CD14-positive monocyte (primary cell): ENCODE measurements at regions not wholly inside any gene's neighbourhood (a gene's known extent, or its start where the extent isn't known, plus 50 kb on each side); places are given as distances from the start of the nearest gene placed in this dataset.

Experiments used
- DNase-seq, 3 donors: peaks; one replicate each; pipeline ENCODE4 v3.0.0-alpha.2; 2011 to 2022
- H2AFZ ChIP-seq: 2 replicates; pipeline ENCODE4 v1.6.0; 2012; ENCODE audit warnings: mild to moderate bottlenecking, low read depth, low read length, inconsistent platforms; ENCODE audit not compliant: insufficient read depth, poor library complexity, severe bottlenecking
- H3K27ac ChIP-seq, 2 donors: 1 replicate in 1 of 2; 2 replicates in 1 of 2; pipeline ENCODE4 v1.5.1; 2012 to 2013; ENCODE audit warnings: low read length in 2 of 2, control low read depth in 1 of 2, inconsistent platforms in 1 of 2, low read depth in 1 of 2, mild to moderate bottlenecking in 1 of 2
- H3K27me3 ChIP-seq, 2 donors: one replicate each; pipeline versions ENCODE4 v1.6.0 to v1.6.1; 2011 to 2013; ENCODE audit warnings: low read length in 2 of 2; ENCODE audit not compliant: control insufficient read depth in 2 of 2, insufficient read depth in 2 of 2
- H3K36me3 ChIP-seq, 2 donors: replicated peaks in 1 of 2; 1 replicate in 1 of 2; 2 replicates in 1 of 2; pipeline versions ENCODE4 v1.5.1 to v1.6.1; 2012 to 2013; ENCODE audit warnings: low read length in 2 of 2, control low read depth in 1 of 2, inconsistent platforms in 1 of 2, mild to moderate bottlenecking in 1 of 2; ENCODE audit not compliant: insufficient read depth in 2 of 2, control insufficient read depth in 1 of 2
- H3K4me1 ChIP-seq, 2 donors: 1 replicate in 1 of 2; 2 replicates in 1 of 2; pipeline versions ENCODE4 v1.5.1 to v1.6.1; 2012 to 2013; ENCODE audit warnings: low read length in 2 of 2, control low read depth in 1 of 2, inconsistent platforms in 1 of 2, mild to moderate bottlenecking in 1 of 2, moderate library complexity in 1 of 2; ENCODE audit not compliant: insufficient read depth in 2 of 2, control insufficient read depth in 1 of 2
- H3K4me2 ChIP-seq: replicated peaks from 2 replicates; pipeline ENCODE3; 2012; ENCODE audit warnings: low read length, moderate library complexity, mild to moderate bottlenecking; ENCODE audit not compliant: poor library complexity, severe bottlenecking; ENCODE audit errors: extremely low read depth
- H3K4me3 ChIP-seq, 3 experiments: fragments of 200-600 bp in 1 of 3; sonication (generic) in 1 of 3; replicated peaks in 1 of 3; 1 replicate in 2 of 3; 2 replicates in 1 of 3; pipeline ENCODE4 v1.5.1; 2011 to 2013; ENCODE audit warnings: low read length in 3 of 3, mild to moderate bottlenecking in 3 of 3, control low read depth in 2 of 3, low read depth in 2 of 3, inconsistent platforms in 1 of 3, moderate library complexity in 1 of 3
- H3K79me2 ChIP-seq: 2 replicates; pipeline ENCODE4 v1.6.0; 2012; ENCODE audit warnings: mild to moderate bottlenecking, control low read depth, inconsistent platforms, low read length, moderate library complexity; ENCODE audit not compliant: insufficient read depth
- H3K9ac ChIP-seq: 2 replicates; pipeline ENCODE4 v1.6.0; 2017; ENCODE audit warnings: low read length, mild to moderate bottlenecking; ENCODE audit not compliant: insufficient read depth, poor library complexity, severe bottlenecking
- H3K9me3 ChIP-seq, 2 donors: replicated peaks in 1 of 2; 1 replicate in 1 of 2; 2 replicates in 1 of 2; pipeline versions ENCODE4 v1.5.1 to v1.6.1; 2012 to 2013; ENCODE audit warnings: low read length in 2 of 2, control low read depth in 1 of 2; ENCODE audit not compliant: control insufficient read depth in 1 of 2, insufficient read depth in 1 of 2
- H4K20me1 ChIP-seq: 2 replicates; pipeline ENCODE4 v1.6.0; 2012; ENCODE audit warnings: mild to moderate bottlenecking, low read length, control low read depth, moderate library complexity; ENCODE audit not compliant: insufficient read depth
- H3K27ac Mint-ChIP-seq, 7 donors: one replicate each; pipeline ENCODE4 v1.8.0; 2020; ENCODE audit warnings: mild to moderate bottlenecking in 7 of 7, mixed read lengths in 7 of 7, moderate library complexity in 6 of 7, inconsistent platforms in 2 of 7
- H3K27me3 Mint-ChIP-seq, 3 donors: one replicate each; pipeline ENCODE4 v1.8.0; 2021 to 2022; ENCODE audit warnings: low read depth in 3 of 3, mild to moderate bottlenecking in 3 of 3, mixed read lengths in 3 of 3, moderate library complexity in 3 of 3, inconsistent platforms in 1 of 3
- H3K36me3 Mint-ChIP-seq, 2 donors: one replicate each; pipeline ENCODE4 v1.8.0; 2020; ENCODE audit warnings: mixed read lengths in 2 of 2, inconsistent platforms in 1 of 2, mild to moderate bottlenecking in 1 of 2
- H3K4me1 Mint-ChIP-seq: one replicate; pipeline ENCODE4 v1.8.0; 2020; ENCODE audit warnings: mild to moderate bottlenecking, mixed read lengths
- H3K4me3 Mint-ChIP-seq, 2 donors: one replicate each; pipeline ENCODE4 v1.8.0; 2020; ENCODE audit warnings: mild to moderate bottlenecking in 2 of 2, mixed read lengths in 2 of 2, moderate library complexity in 1 of 2
- H3K9me3 Mint-ChIP-seq, 7 donors: one replicate each; pipeline ENCODE4 v1.8.0; 2020 to 2022; ENCODE audit warnings: mixed read lengths in 7 of 7, mild to moderate bottlenecking in 6 of 7, moderate library complexity in 6 of 7, inconsistent platforms in 2 of 7
- WGBS: methylation state at CpG from one replicate; pipeline ENCODE4 v1.1.5; 2013; ENCODE audit warnings: missing lambda C conversion rate; ENCODE audit not compliant: insufficient coverage; 5-methylcytosine and 5-hydroxymethylcytosine counted together
- intact Hi-C, 2 donors: fragments of 100-400 bp; cut with micrococcal nuclease; formaldehyde crosslinking; loops; one replicate each; pipeline versions ENCODE4 v1.15.0 to v1.15.1; 2023
- TF ChIP-seq, protein P1 (sequence below): fragments of 200-600 bp; IDR thresholded peaks from one replicate; pipeline ENCODE4 v1.8.0; 2022; ENCODE audit warnings: antibody characterized with exemption, mild to moderate bottlenecking

GRCh38 chr6:21845439-21846140, 252.0 kb downstream of the SOX4 start:
- TF ChIP-seq, protein P1, sequence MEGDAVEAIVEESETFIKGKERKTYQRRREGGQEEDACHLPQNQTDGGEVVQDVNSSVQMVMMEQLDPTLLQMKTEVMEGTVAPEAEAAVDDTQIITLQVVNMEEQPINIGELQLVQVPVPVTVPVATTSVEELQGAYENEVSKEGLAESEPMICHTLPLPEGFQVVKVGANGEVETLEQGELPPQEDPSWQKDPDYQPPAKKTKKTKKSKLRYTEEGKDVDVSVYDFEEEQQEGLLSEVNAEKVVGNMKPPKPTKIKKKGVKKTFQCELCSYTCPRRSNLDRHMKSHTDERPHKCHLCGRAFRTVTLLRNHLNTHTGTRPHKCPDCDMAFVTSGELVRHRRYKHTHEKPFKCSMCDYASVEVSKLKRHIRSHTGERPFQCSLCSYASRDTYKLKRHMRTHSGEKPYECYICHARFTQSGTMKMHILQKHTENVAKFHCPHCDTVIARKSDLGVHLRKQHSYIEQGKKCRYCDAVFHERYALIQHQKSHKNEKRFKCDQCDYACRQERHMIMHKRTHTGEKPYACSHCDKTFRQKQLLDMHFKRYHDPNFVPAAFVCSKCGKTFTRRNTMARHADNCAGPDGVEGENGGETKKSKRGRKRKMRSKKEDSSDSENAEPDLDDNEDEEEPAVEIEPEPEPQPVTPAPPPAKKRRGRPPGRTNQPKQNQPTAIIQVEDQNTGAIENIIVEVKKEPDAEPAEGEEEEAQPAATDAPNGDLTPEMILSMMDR, result no peak
- peaks cover 26% of the 10 kb centered on the region for H3K4me1 Mint-ChIP-seq
- Histone ChIP-seq H2AFZ (no peak overlapping the region), H3K9ac (no peak overlapping the region), H3K79me2 (no peaks in the 10 kb centered on the region), H3K4me3 (no peak overlapping the region), H3K4me1 (peaks cover 14 to 15% of the 10 kb centered on the region in 2 donors), H3K27ac (no peak overlapping the region), H3K4me2 (no peak overlapping the region), H3K36me3 (no peaks in the 10 kb centered on the region), H3K9me3 (no peaks in the 10 kb centered on the region), H3K27me3 (no peaks in the 10 kb centered on the region), H4K20me1 (no peaks in the 10 kb centered on the region)
- intact Hi-C loops, result no loop called here
- H3K4me3 Mint-ChIP-seq, result no peak overlapping the region
- 80% methylated on average over 1 of the region's 6 CpGs for WGBS
- peaks cover 0 to 1% (median 0%) of the 10 kb centered on the region in 3 donors for H3K27me3 Mint-ChIP-seq
- no peaks in the 10 kb centered on the region for H3K9me3 Mint-ChIP-seq
- H3K36me3 Mint-ChIP-seq, result peaks cover 0 to 4% of the 10 kb centered on the region in 2 donors
- no peak for DNase-seq
- no peak overlapping the region for H3K27ac Mint-ChIP-seq

DNA sequence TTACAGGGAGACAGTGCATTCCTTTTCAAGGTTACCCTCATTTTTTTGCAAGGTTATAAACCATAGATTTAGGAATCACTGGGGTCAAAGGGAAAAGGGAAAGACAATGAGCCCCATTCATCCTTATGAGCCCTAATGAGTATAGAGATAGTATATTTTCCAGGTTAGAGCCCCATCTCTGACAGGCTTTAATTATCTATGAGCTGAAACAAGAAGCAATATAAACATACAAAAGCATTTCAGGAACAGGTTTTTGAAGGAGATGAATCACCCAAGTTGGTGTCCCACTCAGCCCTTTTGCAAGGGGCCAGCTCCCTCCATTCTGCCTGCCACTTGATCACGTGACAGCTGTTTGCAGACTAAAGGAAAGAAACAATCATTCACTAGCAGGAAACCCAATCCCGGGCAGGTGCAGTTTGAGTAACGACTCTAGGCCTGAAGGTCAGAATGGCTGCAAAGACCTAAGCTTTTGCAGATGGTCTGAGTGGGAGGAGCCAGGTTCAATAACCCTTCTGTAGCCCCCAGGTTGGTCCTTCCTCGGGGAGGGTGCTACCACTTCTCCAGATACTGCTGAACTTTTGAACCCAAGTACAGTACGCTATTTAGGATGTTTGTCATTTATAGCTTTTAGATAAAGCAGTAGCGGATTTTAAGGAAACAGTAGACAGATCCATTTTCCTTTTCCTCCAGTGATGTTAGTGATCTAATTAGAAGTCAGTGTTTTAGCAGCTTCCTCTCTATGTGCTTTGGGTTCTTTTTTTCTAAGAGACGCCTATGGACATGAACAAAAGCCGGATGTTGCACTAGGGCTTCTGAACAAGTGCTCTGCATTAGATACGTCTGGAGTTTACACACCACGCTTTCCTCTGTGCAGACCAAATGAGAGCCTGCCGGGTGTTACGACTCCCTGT, 253.2 kb downstream of the SOX4 start:
- peak overlapping the region; percentile 53 to 69 for H3K4me3 Mint-ChIP-seq
- H3K4me1 Mint-ChIP-seq, result peaks cover 25% of the 10 kb centered on the region
- peaks cover 0 to 4% of the 10 kb centered on the region in 2 donors for H3K36me3 Mint-ChIP-seq
- Histone ChIP-seq H2AFZ (peak overlapping the region; percentile 63), H3K4me1 (peaks cover 14 to 15% of the 10 kb centered on the region in 2 donors), H3K79me2 (no peaks in the 10 kb centered on the region), H3K4me2 (peak overlapping the region; percentile 67), H3K9me3 (no peaks in the 10 kb centered on the region), H4K20me1 (no peaks in the 10 kb centered on the region), H3K36me3 (no peaks in the 10 kb centered on the region), H3K27ac (peak overlapping the region; percentile 6 to 58), H3K9ac (peak overlapping the region; percentile 28), H3K4me3 (peak overlapping the region in 2 of 3 experiments; percentile 43 to 49), H3K27me3 (no peaks in the 10 kb centered on the region)
- H3K9me3 Mint-ChIP-seq, result no peaks in the 10 kb centered on the region
- peak; percentile 22 to 48 (median 47) for DNase-seq
- WGBS, result 15% methylated on average over 5 of the region's 12 CpGs
- TF ChIP-seq, protein P1, result no peak
- peaks cover 0 to 1% (median 0%) of the 10 kb centered on the region in 3 donors for H3K27me3 Mint-ChIP-seq
- intact Hi-C loops, result no loop called here
- peak overlapping the region; percentile 44 to 87 (median 71) for H3K27ac Mint-ChIP-seq
